Natural killer cell (primary cell): ENCODE measurements at regions not wholly inside any gene's neighbourhood (a gene's known extent, or its start where the extent isn't known, plus 50 kb on each side); places are given as distances from the start of the nearest gene placed in this dataset.
"Not testable (repeated sequence)": the region's sequence is repeated elsewhere in the genome, so short reads cannot be mapped to it uniquely, and the experiment has no call there.

Experiments
- ATAC-seq, 3 donors: fragments of 150-1000 bp in 2 of 3; fragments of 200-7000 bp in 1 of 3; cut with Tn5 transposase; 1 replicate in 1 of 3; 2 replicates in 2 of 3; pipeline ENCODE4 v1.10.0; 2021; ENCODE audit warnings: mild to moderate bottlenecking in 2 of 3, moderate library complexity in 2 of 3
- DNase-seq, 2 donors: peaks; one replicate each; pipeline versions ENCODE4 v3.0.0 to v3.0.0-alpha.2; 2013 to 2021; ENCODE audit warnings: mixed read lengths in 1 of 2
- H3K27ac ChIP-seq: one replicate; pipeline ENCODE4 v1.5.1; 2013; ENCODE audit warnings: mild to moderate bottlenecking, low read length
- H3K27me3 ChIP-seq: one replicate; pipeline ENCODE4 v1.6.1; 2013; ENCODE audit warnings: low read length; ENCODE audit not compliant: control insufficient read depth, insufficient read depth
- H3K36me3 ChIP-seq: one replicate; pipeline ENCODE4 v1.6.1; 2013; ENCODE audit warnings: low read length; ENCODE audit not compliant: control insufficient read depth, insufficient read depth
- H3K4me1 ChIP-seq: one replicate; pipeline ENCODE4 v1.6.1; 2013; ENCODE audit warnings: low read length; ENCODE audit not compliant: control insufficient read depth, insufficient read depth
- H3K4me3 ChIP-seq: one replicate; pipeline ENCODE4 v1.5.1; 2013; ENCODE audit warnings: low read length
- H3K9me3 ChIP-seq: one replicate; pipeline ENCODE4 v1.6.1; 2013; ENCODE audit warnings: low read length; ENCODE audit not compliant: control insufficient read depth, insufficient read depth
- H3K27ac Mint-ChIP-seq, 2 donors: one replicate each; pipeline ENCODE4 v1.8.0; 2022; ENCODE audit warnings: mild to moderate bottlenecking in 2 of 2, mixed read lengths in 2 of 2, moderate library complexity in 1 of 2
- H3K27me3 Mint-ChIP-seq, 2 donors: one replicate each; pipeline ENCODE4 v1.8.0; 2022; ENCODE audit warnings: low read depth in 2 of 2, mixed read lengths in 2 of 2
- H3K36me3 Mint-ChIP-seq: one replicate; pipeline ENCODE4 v1.8.0; 2022; ENCODE audit warnings: mixed read lengths
- H3K4me1 Mint-ChIP-seq, 2 donors: one replicate each; pipeline ENCODE4 v1.8.0; 2022; ENCODE audit warnings: mixed read lengths in 2 of 2
- H3K4me3 Mint-ChIP-seq: one replicate; pipeline ENCODE4 v1.8.0; 2022; ENCODE audit warnings: mild to moderate bottlenecking, moderate library complexity, mixed read lengths
- H3K9me3 Mint-ChIP-seq, 2 donors: one replicate each; pipeline ENCODE4 v1.8.0; 2022; ENCODE audit warnings: mixed read lengths in 2 of 2
- CTCF ChIP-seq: fragments of 200-600 bp; IDR thresholded peaks from one replicate; pipeline ENCODE4 v1.8.0; 2022; ENCODE audit warnings: antibody characterized with exemption
- WGBS: methylation state at CpG from one replicate; pipeline ENCODE4 v1.1.7; 2013; ENCODE audit warnings: missing lambda C conversion rate; ENCODE audit not compliant: insufficient coverage; 5-methylcytosine and 5-hydroxymethylcytosine counted together
- intact Hi-C: fragments of 100-400 bp; cut with micrococcal nuclease; formaldehyde crosslinking; loops from one replicate; pipeline ENCODE4 v1.14.2; 2022

GRCh38 chr2:53600815-53601214 lies 166.8 kb upstream of the CHAC2 start:
- Histone ChIP-seq H3K27ac (no peak overlapping the region), H3K36me3 (no peaks in the 10 kb centered on the region), H3K4me1 (no peaks in the 10 kb centered on the region), H3K27me3 (no peaks in the 10 kb centered on the region), H3K9me3 (no peaks in the 10 kb centered on the region), H3K4me3 (no peak overlapping the region)
- 94% methylated on average over 3 of the region's 3 CpGs for WGBS
- Mint-ChIP-seq H3K4me1 (no peaks in the 10 kb centered on the region), H3K27ac (no peak overlapping the region), H3K36me3 (no peaks in the 10 kb centered on the region), H3K27me3 (peaks cover 0 to 3% of the 10 kb centered on the region in 2 donors), H3K4me3 (no peak overlapping the region), H3K9me3 (peaks cover 0 to 2% of the 10 kb centered on the region in 2 donors)
- no peak for TF ChIP-seq CTCF
- no peak for DNase-seq
- intact Hi-C loops: no loop called here
- no peak for ATAC-seq

- H3K4me3 ChIP-seq, H3K36me3 Mint-ChIP-seq, H3K36me3 ChIP-seq, H3K4me3 Mint-ChIP-seq, intact Hi-C loops, H3K9me3 ChIP-seq, H3K9me3 Mint-ChIP-seq, H3K27ac ChIP-seq, H3K27me3 ChIP-seq, DNase-seq, H3K4me1 ChIP-seq, ATAC-seq, H3K4me1 Mint-ChIP-seq, H3K27me3 Mint-ChIP-seq, H3K27ac Mint-ChIP-seq: not testable (repeated sequence)
- 95% methylated on average over 36 of the region's 38 CpGs for WGBS
These were observed 180.6 kb upstream of the CHAC2 start for GRCh38 chr2:53586733-53587612.

- WGBS: 87% methylated on average over 5 of the region's 5 CpGs
- Mint-ChIP-seq H3K27me3 (no peaks in the 10 kb centered on the region), H3K4me1 (no peaks in the 10 kb centered on the region)
These were observed 182.6 kb upstream of the CHAC2 start for GRCh38 chr2:53584986-53585385.

GRCh38 chr2:53583583-53583982 lies 184.0 kb upstream of the CHAC2 start:
- Mint-ChIP-seq H3K27me3 (no peaks in the 10 kb centered on the region), H3K27ac (no peak overlapping the region), H3K36me3 (no peaks in the 10 kb centered on the region), H3K9me3 (no peaks in the 10 kb centered on the region), H3K4me1 (no peaks in the 10 kb centered on the region), H3K4me3 (no peak overlapping the region)
- WGBS: 86% methylated on average over 3 of the region's 3 CpGs
- ATAC-seq (no peak), DNase-seq (no peak)
- Histone ChIP-seq H3K27me3 (no peaks in the 10 kb centered on the region), H3K9me3 (no peaks in the 10 kb centered on the region), H3K4me1 (no peaks in the 10 kb centered on the region), H3K36me3 (no peaks in the 10 kb centered on the region), H3K4me3 (no peak overlapping the region), H3K27ac (no peak overlapping the region)
- TF ChIP-seq CTCF: no peak
- intact Hi-C loops: no loop called here

More at GRCh38 chr2:53584986-53585385, 182.6 kb upstream of the CHAC2 start:
- intact Hi-C loops: no loop called here
- no peak overlapping the region for H3K4me3 Mint-ChIP-seq
- DNase-seq (no peak), ATAC-seq (no peak)
- Histone ChIP-seq H3K4me1 (no peaks in the 10 kb centered on the region), H3K27ac (no peak overlapping the region), H3K4me3 (no peak overlapping the region), H3K9me3 (no peaks in the 10 kb centered on the region), H3K36me3 (no peaks in the 10 kb centered on the region), H3K27me3 (no peaks in the 10 kb centered on the region)
- H3K36me3 Mint-ChIP-seq: no peaks in the 10 kb centered on the region
- H3K9me3 Mint-ChIP-seq: no peaks in the 10 kb centered on the region
- no peak overlapping the region for H3K27ac Mint-ChIP-seq
- no peak for TF ChIP-seq CTCF
